ENCODE measurements at regions not wholly inside any gene's neighbourhood (a gene's known extent, or its start where the extent isn't known, plus 50 kb on each side); places are given as distances from the start of the nearest gene placed in this dataset.

DNA sequence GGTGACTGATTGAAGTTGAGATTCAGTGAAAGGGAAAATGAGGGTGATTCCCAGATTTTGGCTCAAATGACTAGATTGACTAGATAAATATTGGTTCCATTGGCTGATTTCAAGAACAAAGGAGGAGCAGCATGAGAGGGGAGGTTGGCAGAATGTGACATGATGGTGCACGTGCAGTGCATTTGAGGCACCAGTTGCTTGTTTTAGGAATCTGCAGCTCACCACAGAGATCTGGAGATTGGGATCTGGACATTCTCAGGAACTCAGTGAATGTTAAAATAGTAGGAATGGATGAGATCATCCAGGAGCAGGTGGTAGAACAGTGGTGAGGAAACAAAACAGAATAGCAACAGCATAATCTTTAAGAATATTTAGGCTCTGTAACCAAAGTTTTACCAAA, 496.3 kb downstream of the DHX35 start:
- Mint-ChIP-seq H3K4me1 (ENCODE audit: low read depth) (no peaks in the 10 kb centered on the region), H3K27ac (no peak overlapping the region), H3K27me3 (peaks cover 3% of the 10 kb centered on the region), H3K36me3 (ENCODE audit: low read depth) (no peaks in the 10 kb centered on the region), H3K4me3 (no peak overlapping the region), H3K9me3 (no peaks in the 10 kb centered on the region)
- DNase-seq: no peak

DNA sequence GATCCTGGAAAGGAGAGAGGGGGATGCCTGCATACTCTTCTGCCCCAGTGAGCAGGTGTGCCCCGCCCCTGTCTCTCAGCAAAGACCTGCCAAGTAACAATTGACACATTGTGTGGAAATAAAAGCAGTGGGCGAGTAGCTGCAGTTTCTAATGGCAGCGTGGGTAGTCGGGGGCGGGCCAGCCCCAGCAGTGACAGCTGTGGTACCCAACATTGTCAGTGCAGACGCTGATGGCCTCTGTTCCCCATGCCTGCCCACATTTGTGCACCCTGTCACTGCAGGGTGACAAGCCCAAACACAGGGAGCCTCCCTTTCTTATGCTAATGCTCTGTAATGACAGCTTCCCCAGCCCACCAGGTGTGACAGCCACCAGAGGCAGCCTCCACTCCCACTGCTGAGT, 491.7 kb downstream of the DHX35 start:
- no peak overlapping the region for H3K4me3 Mint-ChIP-seq
- no peaks in the 10 kb centered on the region for H3K36me3 Mint-ChIP-seq (ENCODE audit: low read depth)
- H3K27ac Mint-ChIP-seq: no peak overlapping the region

DNA sequence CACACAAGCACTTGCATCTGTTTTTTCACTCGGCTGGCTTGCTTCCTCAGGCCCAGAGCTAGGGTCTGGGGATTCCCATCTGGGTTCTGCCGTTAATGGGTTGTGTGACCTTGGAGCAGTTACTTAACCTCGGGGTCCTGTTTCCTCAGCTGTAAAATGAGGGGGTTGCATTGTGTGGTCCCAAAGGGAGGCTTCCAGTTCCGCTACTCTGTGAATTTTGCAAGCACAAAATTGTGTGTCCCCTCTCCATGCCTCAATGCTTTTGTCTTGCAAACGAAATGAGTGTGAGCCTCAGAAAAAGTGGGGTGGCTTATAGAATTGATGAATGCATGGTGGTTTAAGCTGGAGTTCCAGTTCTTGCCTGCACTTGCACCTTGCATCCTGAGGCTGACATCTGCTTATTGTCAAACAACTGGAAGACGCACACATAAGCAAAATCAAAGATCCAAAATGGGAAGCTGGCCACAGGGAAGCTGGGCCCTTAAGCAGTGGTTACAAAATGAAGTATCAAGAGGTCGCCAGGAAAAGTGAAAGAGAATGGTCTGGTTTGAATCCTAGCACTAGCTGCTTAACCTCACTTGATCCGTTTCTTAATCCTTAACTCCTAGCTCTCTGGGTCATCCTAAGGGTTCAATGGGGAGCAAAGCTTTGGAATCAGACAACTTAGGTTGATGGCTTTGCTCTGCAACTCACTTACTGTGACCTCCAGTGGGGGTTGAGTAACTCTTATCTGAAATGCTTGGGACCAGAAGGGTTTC, 490.6 kb downstream of the DHX35 start:
- no peaks in the 10 kb centered on the region for H3K9me3 Mint-ChIP-seq
- H3K27me3 Mint-ChIP-seq: peaks cover 3% of the 10 kb centered on the region
- H3K27ac Mint-ChIP-seq: no peak overlapping the region
- no peak for DNase-seq
- H3K4me1 Mint-ChIP-seq (ENCODE audit: low read depth): no peaks in the 10 kb centered on the region
- H3K36me3 Mint-ChIP-seq (ENCODE audit: low read depth): no peaks in the 10 kb centered on the region
- H3K4me3 Mint-ChIP-seq: no peak overlapping the region

More for the DNA sequence above, 491.7 kb downstream of the DHX35 start:
- Mint-ChIP-seq H3K9me3 (no peaks in the 10 kb centered on the region), H3K27me3 (peaks cover 3% of the 10 kb centered on the region), H3K4me1 (ENCODE audit: low read depth) (no peaks in the 10 kb centered on the region)
- no peak for DNase-seq

DNA sequence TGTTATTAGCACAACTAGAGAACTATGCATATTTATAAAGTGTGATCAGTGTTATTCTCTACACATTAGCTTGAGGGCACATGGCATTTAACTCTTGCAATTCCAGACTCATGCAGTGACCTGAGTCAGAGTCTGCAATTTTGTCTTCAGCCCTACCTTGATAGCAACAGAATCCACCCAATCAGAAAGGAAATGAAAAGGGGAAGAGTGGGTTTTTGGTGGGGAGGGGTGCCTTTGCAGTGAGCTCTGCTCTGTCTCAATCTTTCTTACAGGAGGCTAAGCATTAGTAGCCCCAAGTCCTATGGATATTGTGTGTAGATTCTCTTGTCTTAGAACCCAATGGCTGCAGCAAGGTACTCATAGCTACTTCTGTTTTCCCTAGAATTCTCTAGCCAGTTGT, 489.2 kb downstream of the DHX35 start:
- Mint-ChIP-seq H3K4me1 (ENCODE audit: low read depth) (no peaks in the 10 kb centered on the region), H3K9me3 (no peaks in the 10 kb centered on the region), H3K27me3 (no peaks in the 10 kb centered on the region), H3K36me3 (ENCODE audit: low read depth) (no peaks in the 10 kb centered on the region), H3K27ac (no peak overlapping the region), H3K4me3 (no peak overlapping the region)
- no peak for DNase-seq

DNA sequence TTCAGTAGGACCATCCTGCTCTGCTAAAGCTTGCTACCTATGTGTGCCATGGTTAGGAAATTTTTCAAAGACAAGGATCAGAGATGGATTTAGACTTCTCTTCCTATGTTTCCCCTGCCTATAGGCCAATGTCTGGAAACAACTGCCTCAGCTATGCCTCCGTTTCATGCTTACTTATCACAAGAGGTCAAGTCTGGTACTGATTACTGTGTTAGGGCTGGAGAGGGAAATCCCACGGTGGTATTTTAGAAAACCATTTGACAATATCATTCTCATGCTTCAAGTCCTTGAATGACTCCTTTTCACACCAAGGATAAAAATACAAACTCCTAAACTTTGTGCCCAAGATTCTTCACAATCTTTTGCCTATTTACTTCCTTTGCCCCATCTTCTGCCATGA, 484.3 kb downstream of the DHX35 start:
- no peak overlapping the region for H3K4me3 Mint-ChIP-seq
- DNase-seq: no peak
- H3K27me3 Mint-ChIP-seq: no peaks in the 10 kb centered on the region
- no peak overlapping the region for H3K27ac Mint-ChIP-seq
- no peaks in the 10 kb centered on the region for H3K36me3 Mint-ChIP-seq (ENCODE audit: low read depth)
- H3K9me3 Mint-ChIP-seq: no peaks in the 10 kb centered on the region
- H3K4me1 Mint-ChIP-seq (ENCODE audit: low read depth): no peaks in the 10 kb centered on the region

DNA sequence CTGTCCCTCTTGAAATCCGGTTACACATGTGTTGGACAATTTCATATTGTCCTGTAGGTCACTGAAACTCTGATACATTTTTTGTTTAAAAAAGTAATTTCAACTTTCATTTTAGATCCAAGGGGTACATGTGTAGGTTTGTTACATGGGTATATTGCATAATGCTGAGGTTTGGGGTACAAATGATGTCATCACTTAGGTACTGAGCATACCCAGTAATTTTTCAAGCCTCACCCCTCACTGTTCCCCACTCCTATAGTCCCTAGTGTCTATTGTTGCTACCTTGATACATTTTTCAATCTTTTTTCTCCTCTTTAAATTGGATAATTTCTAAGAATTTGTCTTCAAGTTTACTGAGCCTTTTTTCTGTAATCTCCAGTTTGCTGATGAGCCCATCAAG, 483.0 kb downstream of the DHX35 start:
- no peaks in the 10 kb centered on the region for H3K9me3 Mint-ChIP-seq
- no peaks in the 10 kb centered on the region for H3K27me3 Mint-ChIP-seq
- no peak overlapping the region for H3K4me3 Mint-ChIP-seq
- H3K27ac Mint-ChIP-seq: no peak overlapping the region
- no peak for DNase-seq
- no peaks in the 10 kb centered on the region for H3K36me3 Mint-ChIP-seq (ENCODE audit: low read depth)
- no peaks in the 10 kb centered on the region for H3K4me1 Mint-ChIP-seq (ENCODE audit: low read depth)

DNA sequence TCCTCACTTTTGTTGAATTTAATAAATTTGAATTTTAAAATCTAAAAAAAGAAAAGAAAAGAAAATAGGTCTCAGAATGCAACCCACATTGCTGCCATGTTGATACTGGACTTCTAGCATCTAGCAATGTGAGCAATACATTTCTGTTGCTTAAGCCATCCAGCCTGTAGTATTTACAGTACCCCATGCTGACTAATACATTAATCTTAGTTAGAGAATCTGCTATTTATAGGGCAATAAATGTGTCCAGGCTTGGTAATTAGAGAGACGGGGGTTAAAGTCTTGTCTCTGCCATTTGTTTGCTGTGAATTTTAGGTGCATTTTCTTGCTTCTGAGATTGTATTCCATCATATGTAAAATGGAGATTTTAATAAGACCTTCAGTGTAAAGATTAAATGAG, 471.3 kb downstream of the DHX35 start:
- H3K36me3 Mint-ChIP-seq (ENCODE audit: low read depth): no peaks in the 10 kb centered on the region
- no peaks in the 10 kb centered on the region for H3K27me3 Mint-ChIP-seq
- H3K9me3 Mint-ChIP-seq: peaks cover 4% of the 10 kb centered on the region
- H3K4me1 Mint-ChIP-seq (ENCODE audit: low read depth): no peaks in the 10 kb centered on the region
- no peak for DNase-seq
- H3K4me3 Mint-ChIP-seq: no peak overlapping the region
- H3K27ac Mint-ChIP-seq: no peak overlapping the region

DNA sequence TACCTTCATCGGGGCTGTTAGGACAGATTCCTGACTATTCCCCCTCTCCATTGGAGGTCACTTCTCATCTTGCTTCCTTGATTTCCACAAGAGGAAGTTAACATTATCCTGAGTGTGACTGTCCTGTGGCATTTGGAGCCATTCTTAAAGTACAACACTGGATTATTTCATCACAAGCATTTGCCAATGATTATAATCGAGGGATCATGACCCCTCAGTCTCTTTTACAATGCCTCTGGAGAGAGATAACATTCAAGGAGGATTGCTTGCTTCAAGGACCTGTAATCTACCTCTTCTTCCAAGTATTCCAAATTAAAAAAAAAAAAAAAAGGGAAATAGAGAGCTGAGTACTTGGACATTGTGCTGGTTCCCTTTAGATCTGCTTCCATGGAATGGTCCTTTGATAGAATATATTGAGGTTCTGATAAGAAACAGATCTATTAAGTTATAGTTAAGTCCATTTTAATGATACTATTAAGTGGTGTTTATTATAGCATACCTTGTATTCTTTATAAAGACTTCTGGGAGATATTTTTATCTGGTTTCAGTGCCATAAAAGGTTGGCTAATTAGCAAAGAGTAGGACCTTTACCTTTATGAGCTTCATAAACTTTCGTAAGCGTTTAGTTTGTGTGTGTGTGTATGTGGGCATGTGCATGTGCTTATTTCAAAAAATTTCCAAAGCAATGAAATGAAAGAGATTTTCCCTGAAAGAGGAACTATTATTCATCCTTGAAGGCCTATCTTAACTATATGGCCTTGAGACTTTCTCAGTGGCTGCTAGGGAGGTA, 469.1 kb downstream of the DHX35 start:
- Mint-ChIP-seq H3K4me1 (ENCODE audit: low read depth) (no peaks in the 10 kb centered on the region), H3K27ac (no peak overlapping the region), H3K36me3 (ENCODE audit: low read depth) (no peaks in the 10 kb centered on the region), H3K27me3 (no peaks in the 10 kb centered on the region), H3K9me3 (peaks cover 6% of the 10 kb centered on the region), H3K4me3 (no peak overlapping the region)
- no peak for DNase-seq

DNA sequence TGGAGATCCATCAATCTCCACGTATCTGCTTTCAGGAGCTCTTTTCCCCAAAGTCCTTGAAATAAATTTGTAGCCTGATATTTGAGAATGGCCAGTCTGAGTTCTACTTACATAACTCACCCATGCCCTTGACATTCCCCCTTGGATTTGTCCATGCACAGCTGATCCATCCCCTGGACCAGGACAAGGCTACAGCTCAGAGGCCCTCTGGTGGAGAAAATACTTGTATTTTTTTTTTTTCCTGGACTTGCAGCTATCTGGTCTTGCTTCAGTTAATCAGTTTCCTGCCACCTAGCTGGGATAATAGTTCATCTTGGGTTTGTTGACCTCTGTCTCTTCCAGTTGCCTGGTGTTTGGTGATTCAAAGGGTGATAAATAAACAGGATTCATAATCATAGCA, 467.6 kb downstream of the DHX35 start:
- Mint-ChIP-seq H3K27me3 (no peaks in the 10 kb centered on the region), H3K27ac (no peak overlapping the region), H3K9me3 (peaks cover 6% of the 10 kb centered on the region), H3K36me3 (ENCODE audit: low read depth) (no peaks in the 10 kb centered on the region), H3K4me1 (ENCODE audit: low read depth) (no peaks in the 10 kb centered on the region), H3K4me3 (no peak overlapping the region)
- DNase-seq: no peak

DNA sequence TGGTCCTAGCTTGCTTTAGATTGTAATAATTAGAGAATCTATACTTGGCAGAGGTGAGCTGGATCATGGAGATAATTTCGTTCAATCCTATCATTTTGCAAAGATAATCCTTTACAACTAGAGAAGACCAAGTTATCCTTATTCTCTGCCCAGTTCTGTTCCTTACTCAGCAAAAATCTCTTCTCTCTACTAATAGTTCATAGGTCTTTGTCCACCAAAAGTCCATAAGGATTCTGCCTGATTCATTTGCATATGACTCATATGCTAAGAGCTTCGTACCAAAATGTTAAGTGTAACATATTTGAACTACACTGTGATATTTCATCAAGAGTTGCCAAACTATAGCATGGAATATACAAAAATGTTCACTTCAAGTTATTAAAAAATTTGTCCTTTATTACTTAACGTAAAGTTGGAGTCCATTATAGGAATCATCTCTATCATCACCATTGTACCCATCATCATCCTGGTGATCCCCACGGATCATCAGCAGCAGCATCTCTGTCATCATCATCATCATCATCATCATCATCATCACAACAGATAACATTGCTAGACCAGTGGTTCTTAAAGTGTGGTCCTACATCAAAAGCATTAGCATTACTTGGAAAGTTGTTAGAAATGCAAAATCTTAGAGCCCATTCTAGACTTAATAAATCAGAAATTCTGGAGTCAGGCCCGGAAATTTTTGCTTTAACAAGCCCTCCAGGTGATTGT, 463.0 kb downstream of the DHX35 start:
- peaks cover 2% of the 10 kb centered on the region for H3K9me3 Mint-ChIP-seq
- no peak overlapping the region for H3K4me3 Mint-ChIP-seq
- no peak overlapping the region for H3K27ac Mint-ChIP-seq
- no peaks in the 10 kb centered on the region for H3K36me3 Mint-ChIP-seq (ENCODE audit: low read depth)
- H3K4me1 Mint-ChIP-seq (ENCODE audit: low read depth): no peaks in the 10 kb centered on the region
- DNase-seq: no peak
- peaks cover 4% of the 10 kb centered on the region for H3K27me3 Mint-ChIP-seq

DNA sequence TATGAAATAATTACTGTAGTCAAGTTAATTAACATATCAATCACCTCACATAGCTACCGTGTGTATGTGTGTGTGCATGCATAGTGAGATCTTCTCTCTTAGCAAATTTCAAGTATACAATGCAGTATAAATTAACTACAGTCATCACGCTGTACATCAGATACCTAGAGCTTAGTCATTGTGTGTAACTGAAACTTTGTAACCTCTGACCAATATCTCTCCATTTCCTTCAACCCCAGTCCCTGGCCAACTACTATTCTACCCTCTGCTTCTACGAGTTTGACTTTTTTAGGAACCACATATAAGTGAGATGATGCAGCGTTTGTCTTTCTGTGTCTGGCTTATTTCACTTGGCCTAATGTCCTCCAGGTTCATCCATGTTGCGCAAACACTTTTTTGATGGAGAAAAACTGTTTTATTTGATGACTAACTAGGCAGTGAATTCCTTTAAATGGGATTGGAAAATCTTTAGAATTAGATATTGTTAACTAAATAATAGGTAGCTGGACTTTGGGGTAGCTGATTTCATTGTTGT, 459.5 kb downstream of the DHX35 start:
- Mint-ChIP-seq H3K27ac (no peak overlapping the region), H3K9me3 (no peaks in the 10 kb centered on the region), H3K4me1 (ENCODE audit: low read depth) (no peaks in the 10 kb centered on the region), H3K4me3 (no peak overlapping the region), H3K36me3 (ENCODE audit: low read depth) (no peaks in the 10 kb centered on the region), H3K27me3 (peaks cover 4% of the 10 kb centered on the region)
- DNase-seq: no peak

DNA sequence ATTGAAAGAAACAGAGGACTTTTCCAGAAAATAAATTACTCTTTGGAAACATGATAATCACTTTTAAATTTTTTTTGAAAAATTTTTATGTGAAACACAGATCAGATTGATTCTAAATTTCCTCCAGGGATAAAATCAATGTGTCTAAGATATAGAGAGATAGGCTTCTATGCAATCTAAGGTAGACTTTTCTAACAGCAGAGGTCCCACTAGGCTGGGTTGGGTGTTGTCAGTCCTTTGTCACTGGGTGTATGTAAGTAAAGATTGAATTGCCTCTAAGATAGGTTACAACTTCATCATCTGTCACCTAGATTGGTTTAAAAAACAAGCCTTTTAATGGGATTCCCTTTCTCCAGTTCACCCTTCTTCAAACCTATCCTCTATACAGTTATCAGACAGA, 449.9 kb downstream of the DHX35 start:
- H3K36me3 Mint-ChIP-seq (ENCODE audit: low read depth): no peaks in the 10 kb centered on the region
- no peak overlapping the region for H3K4me3 Mint-ChIP-seq
- no peaks in the 10 kb centered on the region for H3K4me1 Mint-ChIP-seq (ENCODE audit: low read depth)
- no peak overlapping the region for H3K27ac Mint-ChIP-seq
- H3K27me3 Mint-ChIP-seq: no peaks in the 10 kb centered on the region
- H3K9me3 Mint-ChIP-seq: no peaks in the 10 kb centered on the region
- DNase-seq: no peak

DNA sequence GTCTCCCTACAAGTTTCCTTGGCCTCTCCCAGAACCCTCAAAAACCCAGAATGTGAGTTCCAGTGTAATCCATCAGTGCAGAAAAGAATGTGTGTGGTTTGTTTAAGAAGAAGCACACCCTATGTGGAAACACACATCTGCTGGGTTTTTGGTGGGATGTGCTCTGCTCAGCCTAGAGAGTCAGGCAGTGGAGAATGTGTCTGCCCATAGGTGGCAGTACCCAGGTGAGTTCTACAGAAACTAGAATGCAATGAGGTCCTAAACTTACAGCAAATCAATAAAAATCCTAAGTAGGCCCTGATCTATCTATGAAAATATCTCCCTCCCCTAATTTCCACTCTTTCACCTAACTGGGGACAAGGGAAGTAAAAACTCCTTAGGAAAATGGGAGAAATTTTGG, 437.3 kb downstream of the DHX35 start:
- no peaks in the 10 kb centered on the region for H3K4me1 Mint-ChIP-seq (ENCODE audit: low read depth)
- H3K4me3 Mint-ChIP-seq: no peak overlapping the region
- no peaks in the 10 kb centered on the region for H3K9me3 Mint-ChIP-seq
- DNase-seq: no peak
- H3K27me3 Mint-ChIP-seq: peaks cover 10% of the 10 kb centered on the region
- no peaks in the 10 kb centered on the region for H3K36me3 Mint-ChIP-seq (ENCODE audit: low read depth)
- no peak overlapping the region for H3K27ac Mint-ChIP-seq

DNA sequence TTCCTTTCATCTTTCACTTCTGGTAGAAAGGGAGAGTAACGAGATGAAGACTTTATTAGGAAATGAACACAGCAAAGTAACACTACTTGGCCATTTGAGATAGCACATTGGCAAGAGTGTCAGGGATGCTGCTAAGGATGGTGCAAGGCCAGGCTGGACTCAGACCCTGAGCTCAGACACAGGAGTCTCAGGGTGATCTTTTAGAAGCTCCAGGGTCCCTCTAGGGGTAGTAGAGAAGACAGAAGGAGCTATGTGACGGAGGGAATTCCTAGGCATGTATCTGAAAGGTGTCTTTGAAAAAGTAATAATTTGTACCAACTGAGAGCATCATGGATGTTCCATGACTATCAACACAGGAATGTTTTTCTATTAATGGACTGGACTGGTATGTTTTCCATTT, 436.5 kb downstream of the DHX35 start:
- no peaks in the 10 kb centered on the region for H3K36me3 Mint-ChIP-seq (ENCODE audit: low read depth)
- peaks cover 4% of the 10 kb centered on the region for H3K27me3 Mint-ChIP-seq
- H3K4me3 Mint-ChIP-seq: no peak overlapping the region
- H3K9me3 Mint-ChIP-seq: no peaks in the 10 kb centered on the region
- H3K27ac Mint-ChIP-seq: no peak overlapping the region
- H3K4me1 Mint-ChIP-seq (ENCODE audit: low read depth): no peaks in the 10 kb centered on the region
- DNase-seq: no peak

DNA sequence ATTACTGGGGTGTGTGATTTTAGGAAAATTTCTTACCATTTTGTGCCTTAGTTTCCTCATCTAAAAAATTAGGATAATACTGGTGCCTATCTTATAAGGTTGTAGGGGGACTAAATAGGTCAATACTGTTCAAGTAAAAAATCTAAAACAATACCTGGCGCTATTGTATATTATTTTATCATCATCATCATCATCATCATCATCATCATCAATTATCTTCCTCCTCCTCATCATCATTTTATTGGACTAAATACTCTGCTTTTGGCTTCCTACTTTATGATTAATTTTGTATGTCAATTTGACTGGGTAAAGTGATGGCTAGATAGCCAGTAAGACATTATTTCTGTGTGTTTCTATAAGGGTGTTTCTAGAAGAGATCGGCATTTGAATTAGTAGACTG, 435.5 kb downstream of the DHX35 start:
- no peak for DNase-seq
- no peaks in the 10 kb centered on the region for H3K9me3 Mint-ChIP-seq
- H3K4me1 Mint-ChIP-seq (ENCODE audit: low read depth): no peaks in the 10 kb centered on the region
- H3K27ac Mint-ChIP-seq: no peak overlapping the region
- no peak overlapping the region for H3K4me3 Mint-ChIP-seq
- no peaks in the 10 kb centered on the region for H3K36me3 Mint-ChIP-seq (ENCODE audit: low read depth)
- peaks cover 2% of the 10 kb centered on the region for H3K27me3 Mint-ChIP-seq
